ENCODE measurements at regions not wholly inside any gene's neighbourhood (a gene's known extent, or its start where the extent isn't known, plus 50 kb on each side); places are given as distances from the start of the nearest gene placed in this dataset.
"Not testable (repeated sequence)": the region's sequence is repeated elsewhere in the genome, so short reads cannot be mapped to it uniquely, and the experiment has no call there.

DNA sequence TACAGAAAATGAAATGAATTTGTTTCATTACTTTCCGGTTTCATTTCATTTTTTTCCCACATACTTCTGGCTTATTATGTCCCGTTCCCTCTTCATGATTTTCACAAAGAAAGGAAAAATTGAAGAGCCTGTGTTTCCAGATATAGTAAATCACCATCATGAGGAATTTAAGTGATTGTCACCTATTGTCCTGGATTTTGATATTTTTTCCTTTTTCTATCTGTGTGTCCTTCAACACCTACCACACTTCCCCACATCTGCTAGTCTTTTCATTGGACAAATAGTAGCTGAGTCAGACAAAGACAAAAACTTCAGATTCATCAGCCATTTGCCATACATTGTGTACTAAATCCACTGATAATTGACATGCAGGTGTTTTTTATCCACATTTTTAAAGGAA lies 258.2 kb upstream of the HSF2 start:
- no peak for DNase-seq

- no peak for DNase-seq
Measured at GRCh38 chr6:122143813-122144601, 255.4 kb upstream of the HSF2 start.

DNA sequence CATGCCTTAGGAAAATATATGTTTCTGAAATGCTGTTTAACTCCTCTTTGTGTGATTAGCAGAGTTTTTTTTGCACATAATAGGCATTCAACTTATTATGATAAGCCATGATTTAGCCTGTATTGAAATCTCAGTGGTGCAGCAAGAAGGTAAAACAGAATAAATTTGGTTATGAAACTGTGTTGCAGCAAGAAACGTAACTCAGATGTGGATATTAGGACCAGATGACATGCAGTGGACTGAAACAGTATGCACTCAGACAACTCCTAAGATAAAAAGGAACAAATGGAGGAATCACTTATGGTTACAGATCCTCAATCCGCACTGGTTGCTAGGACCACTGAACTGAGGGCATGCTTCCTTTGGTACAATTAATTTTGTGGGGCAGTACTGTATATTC lies 254.2 kb upstream of the HSF2 start:
- DNase-seq, result no peak

GRCh38 chr6:122145741-122146240 lies 253.7 kb upstream of the HSF2 start:
- DNase-seq, result no peak

- DNase-seq, result no peak
Measured at GRCh38 chr6:122147291-122147690, 252.2 kb upstream of the HSF2 start.

DNA sequence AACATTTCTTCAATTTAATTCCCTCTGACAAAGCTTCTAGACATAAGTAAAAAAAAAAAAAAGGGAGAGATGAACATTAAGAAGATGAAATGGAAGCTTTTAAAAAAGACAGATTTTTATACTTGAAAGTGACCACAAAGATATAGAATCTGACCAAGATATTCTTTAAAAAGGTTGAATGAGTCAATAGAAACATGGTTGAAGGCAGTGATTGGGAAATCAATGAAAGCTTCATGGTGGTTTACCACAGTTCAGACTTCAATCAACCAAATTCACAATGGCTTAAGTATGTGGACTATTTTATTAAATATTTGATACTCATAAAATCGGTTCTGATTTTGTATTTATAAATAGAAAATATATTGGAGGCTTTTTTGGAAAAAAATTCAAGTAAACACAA lies 248.4 kb upstream of the HSF2 start:
- no peak for DNase-seq

- no peak for DNase-seq
Measured at GRCh38 chr6:122151763-122152162, 247.7 kb upstream of the HSF2 start.

GRCh38 chr6:122153557-122153956 lies 245.9 kb upstream of the HSF2 start:
- DNase-seq, result no peak

DNA sequence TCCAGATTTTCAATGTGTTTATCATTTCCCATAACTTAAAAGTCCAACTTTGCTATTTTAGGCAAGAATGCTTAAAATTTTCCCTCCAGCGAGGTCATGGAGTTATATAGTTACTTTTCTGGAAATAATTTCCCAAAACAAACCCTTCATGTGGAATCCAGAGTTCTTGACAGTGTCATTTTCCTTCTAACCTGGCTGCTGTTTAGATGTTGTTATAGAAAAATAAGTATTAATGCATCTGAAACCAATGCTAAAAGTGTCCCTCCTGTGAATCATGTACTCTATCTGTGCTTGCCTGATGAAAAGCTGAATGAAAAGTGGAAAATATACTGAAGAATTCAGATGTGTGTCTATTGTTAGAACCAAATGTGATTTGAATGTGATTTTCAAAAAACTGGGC lies 245.3 kb upstream of the HSF2 start:
- DNase-seq, result no peak

DNA sequence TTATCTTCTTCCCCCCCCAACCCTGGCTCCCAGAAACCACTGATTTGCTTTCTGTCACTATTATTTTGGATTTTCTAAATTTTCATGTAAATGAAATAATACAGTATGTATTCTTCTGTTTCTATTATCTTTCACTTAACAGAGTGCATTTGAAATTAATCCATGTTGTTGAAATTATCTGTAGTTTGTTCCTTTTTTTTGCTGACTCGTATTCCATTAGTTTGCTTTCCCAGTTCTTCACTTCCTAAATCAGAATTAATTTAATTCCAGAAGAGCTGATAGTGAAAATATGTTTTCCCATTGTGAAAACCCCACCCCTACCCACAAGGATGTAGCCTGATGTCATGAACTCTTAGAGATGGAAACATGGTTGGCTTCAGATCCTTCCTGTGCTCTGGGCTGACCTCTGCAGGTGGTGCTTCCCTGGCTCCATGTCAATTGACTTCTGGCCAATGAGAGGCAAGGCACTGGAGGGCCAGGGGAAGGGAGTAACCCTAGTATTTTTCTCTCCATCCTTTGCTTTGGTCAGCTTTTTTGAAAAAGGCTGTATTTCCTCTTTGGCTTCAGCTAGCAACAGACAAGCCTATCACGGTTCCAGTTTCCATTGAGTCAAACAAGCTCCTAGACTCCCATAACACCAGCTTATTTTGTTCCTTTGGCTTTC lies 244.4 kb upstream of the HSF2 start:
- no peak for DNase-seq

DNA sequence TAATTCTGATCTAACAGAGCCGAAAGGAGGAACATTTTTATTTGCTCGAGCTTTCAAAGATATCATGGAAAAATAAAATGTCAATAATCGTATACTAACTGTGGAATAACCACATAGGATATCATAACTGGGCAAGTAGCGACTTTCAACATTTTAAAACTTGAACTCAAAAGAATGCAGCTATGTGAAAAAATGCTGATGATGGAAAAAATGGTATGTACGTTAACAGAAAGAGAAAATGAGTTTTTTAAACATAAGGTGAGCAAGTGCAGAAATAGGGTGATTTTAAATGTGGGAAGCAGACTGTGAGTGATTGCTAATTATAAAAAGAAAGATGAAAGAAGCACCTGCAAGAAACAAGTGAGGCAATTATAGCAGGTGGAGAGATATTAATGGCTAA lies 238.3 kb upstream of the HSF2 start:
- no peak for DNase-seq

GRCh38 chr6:122165014-122165413 lies 234.4 kb upstream of the HSF2 start:
- DNase-seq, result no peak

DNA sequence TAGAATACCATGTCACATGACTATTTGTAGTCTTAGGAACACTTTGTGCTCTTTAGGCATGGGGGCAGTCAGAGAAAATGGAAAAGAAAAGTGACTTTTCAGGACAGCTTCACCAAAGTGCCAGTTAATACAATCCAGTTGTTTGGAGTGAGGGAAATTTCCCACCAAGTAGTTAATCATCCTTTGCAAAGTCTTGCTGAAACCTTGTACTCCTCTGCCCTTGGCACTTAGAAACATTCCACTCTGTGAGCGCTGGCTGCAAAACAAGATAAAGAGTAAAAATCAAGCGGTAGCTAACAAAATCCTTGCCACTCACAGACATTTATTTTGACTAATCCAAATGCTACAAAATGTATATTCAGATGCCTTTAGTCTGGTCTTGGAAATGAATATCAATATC lies 229.2 kb upstream of the HSF2 start:
- DNase-seq, result no peak

DNA sequence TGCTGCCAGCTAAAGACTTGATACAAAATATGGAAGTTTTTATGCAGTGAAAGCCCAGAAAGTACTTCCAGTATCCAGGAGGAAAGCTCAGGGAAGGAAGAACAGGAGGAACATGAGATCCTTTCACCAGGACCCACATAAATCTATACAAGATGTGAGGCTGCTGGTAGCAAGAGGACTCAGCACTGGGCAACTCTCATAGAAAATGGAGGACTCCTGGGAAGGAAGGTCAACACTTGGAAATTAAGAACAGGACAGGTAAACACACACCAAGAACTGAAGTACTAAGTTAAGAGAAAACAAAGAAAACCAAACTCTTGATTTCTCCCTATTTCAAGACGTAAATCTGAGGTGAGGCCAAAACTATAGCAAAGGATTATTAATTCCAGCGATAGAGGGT lies 220.5 kb upstream of the HSF2 start:
- DNase-seq, result no peak

DNA sequence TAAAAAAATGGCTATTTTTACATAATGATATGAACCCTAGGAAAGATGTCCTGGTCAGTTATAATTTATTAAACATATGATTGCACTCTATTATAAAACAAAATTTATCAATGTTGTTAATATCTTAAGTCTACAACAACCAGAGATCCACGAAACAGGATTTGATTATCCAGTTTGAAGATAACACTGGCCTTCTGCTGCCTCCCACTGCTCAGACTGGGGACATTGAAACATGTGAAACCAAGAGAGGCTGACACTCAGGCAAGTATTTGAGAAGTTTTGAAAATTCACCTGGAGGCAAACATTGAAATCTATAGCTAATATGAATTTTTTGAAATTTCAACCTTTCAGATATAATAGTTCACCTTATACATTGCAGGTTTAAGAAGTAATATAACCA lies 219.3 kb upstream of the HSF2 start:
- no peak for DNase-seq

- no peak for DNase-seq
Measured at GRCh38 chr6:122182061-122182460, 217.4 kb upstream of the HSF2 start.

- DNase-seq, result peak in 1 of 2 experiments; percentile 0
Measured at GRCh38 chr6:122184401-122184827, 215.0 kb upstream of the HSF2 start.

- DNase-seq, result not testable (repeated sequence)
Measured at GRCh38 chr6:122185458-122185857, 214.0 kb upstream of the HSF2 start.

GRCh38 chr6:122187186-122187585 lies 212.3 kb upstream of the HSF2 start:
- DNase-seq, result no peak

DNA sequence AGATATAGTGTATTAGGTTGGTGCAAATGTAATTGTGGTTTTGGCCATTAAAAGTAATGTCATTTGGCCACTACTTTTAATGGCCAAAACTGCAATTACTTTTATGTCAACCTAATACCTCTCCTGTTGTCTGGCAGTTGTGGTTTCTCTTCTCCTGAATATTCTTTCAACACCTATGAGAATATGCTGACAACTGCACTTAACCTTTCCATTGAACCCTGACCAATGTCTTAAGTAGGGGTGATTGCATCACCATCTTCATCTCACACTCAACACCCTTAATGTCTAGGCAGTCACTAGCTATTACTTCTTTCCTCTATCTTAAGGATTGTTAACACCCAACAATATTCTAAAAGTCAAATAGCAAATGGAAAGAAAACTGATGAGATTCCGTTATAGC lies 200.5 kb upstream of the HSF2 start:
- DNase-seq, result no peak

DNA sequence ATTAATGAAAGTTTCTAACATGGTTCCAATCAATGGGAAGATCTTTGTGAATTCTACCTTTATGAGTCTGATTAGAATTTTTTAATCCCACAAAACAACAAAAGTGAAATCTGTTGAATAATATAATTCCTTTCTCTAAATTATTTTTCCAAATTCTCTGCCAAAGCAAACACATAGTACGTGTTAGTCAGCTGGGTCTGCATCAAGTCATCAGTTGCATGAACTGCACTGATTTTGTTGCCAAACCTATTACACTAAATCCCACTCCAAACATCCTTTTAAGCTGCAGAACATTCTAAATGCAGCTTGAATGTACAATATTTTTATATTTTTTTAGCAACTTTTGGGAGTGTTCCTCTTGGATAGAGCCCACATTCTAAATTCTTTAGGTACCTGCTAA lies 199.0 kb upstream of the HSF2 start:
- no peak for DNase-seq

GRCh38 chr6:122202576-122203137 lies 196.8 kb upstream of the HSF2 start:
- no peak for DNase-seq

DNA sequence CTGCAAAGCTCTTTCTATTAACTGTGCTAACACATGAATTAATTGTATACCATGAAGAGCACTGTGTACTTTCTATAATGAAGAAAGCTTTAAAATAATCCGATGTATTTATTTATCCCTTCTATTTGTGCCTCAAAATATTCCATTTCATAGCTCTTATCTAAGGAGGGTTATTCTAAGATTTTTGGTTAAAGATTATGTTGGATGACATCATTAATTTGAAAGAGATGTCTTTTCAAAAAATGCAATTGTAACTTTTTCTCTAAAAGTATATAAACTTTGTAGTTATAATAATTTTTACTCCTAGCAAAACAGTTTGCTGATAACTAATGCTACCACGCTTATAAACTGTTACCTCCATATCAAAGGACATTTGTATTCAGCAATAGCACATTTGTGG lies 192.4 kb upstream of the HSF2 start:
- DNase-seq, result no peak

DNA sequence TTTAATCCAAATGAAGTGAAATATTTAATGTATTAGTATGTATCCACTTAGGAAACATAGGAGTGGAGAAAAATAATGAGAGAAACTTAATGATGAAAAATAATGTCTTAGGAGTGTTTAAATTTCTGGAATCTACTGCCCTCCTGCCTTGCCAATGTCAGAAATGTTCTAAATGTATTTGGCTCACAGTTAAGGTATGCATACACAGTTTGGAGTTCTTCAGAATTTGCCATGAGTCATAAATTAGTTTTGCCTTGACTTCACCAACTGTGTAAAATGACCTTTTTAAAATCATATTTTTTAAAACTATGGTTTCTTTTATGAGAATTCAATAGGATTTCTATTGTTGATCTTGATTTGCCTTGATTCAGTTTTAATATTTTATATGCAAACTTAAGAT lies 191.7 kb upstream of the HSF2 start:
- DNase-seq, result no peak

All from NCI-H446 (cell line).